H9 (cell line): ENCODE measurements at regions not wholly inside any gene's neighbourhood (a gene's known extent, or its start where the extent isn't known, plus 50 kb on each side); places are given as distances from the start of the nearest gene placed in this dataset.

Experiments
- DNase-seq: peaks from one replicate; pipeline ENCODE4 v3.0.0-alpha.2; 2017
- H2AFZ ChIP-seq: one replicate; pipeline ENCODE4 v1.6.1; 2013; ENCODE audit warnings: mild to moderate bottlenecking, low read length, control low read depth, moderate library complexity
- H2AK5ac ChIP-seq: 2 replicates; pipeline ENCODE4 v1.6.1; 2013; ENCODE audit warnings: low read length, control low read depth, mixed read lengths; ENCODE audit not compliant: insufficient read length
- H2BK120ac ChIP-seq: one replicate; pipeline ENCODE4 v1.6.1; 2013; ENCODE audit warnings: low read depth, mild to moderate bottlenecking, low read length, control low read depth, inconsistent platforms; ENCODE audit not compliant: poor library complexity, severe bottlenecking
- H2BK12ac ChIP-seq: 2 replicates; pipeline ENCODE4 v1.6.1; 2013; ENCODE audit warnings: low read length, control low read depth, mixed read lengths, low read depth; ENCODE audit not compliant: insufficient read length
- H2BK15ac ChIP-seq: 2 replicates; pipeline ENCODE4 v1.6.1; 2013; ENCODE audit warnings: low read depth, low read length, control low read depth
- H2BK20ac ChIP-seq: one replicate; pipeline ENCODE4 v1.6.1; 2013; ENCODE audit warnings: low read depth, mild to moderate bottlenecking, low read length, control low read depth, inconsistent platforms; ENCODE audit not compliant: poor library complexity, severe bottlenecking
- H2BK5ac ChIP-seq: 2 replicates; pipeline ENCODE4 v1.6.1; 2013; ENCODE audit warnings: low read length, control low read depth, mixed read lengths; ENCODE audit not compliant: insufficient read length
- H3K14ac ChIP-seq: 2 replicates; pipeline ENCODE4 v1.6.1; 2013; ENCODE audit warnings: low read length, control low read depth; ENCODE audit not compliant: insufficient read depth
- H3K18ac ChIP-seq: 2 replicates; pipeline ENCODE4 v1.6.1; 2013; ENCODE audit warnings: low read depth, mild to moderate bottlenecking, mixed read lengths, low read length, control low read depth; ENCODE audit not compliant: insufficient read length
- H3K23ac ChIP-seq: 2 replicates; pipeline ENCODE4 v1.6.1; 2013; ENCODE audit warnings: low read length, control low read depth, mixed read lengths, low read depth; ENCODE audit not compliant: insufficient read length
- H3K23me2 ChIP-seq: 2 replicates; pipeline ENCODE4 v1.6.1; 2013; ENCODE audit warnings: low read depth, mild to moderate bottlenecking, mixed read lengths, low read length, control low read depth; ENCODE audit not compliant: insufficient read length, poor library complexity, severe bottlenecking
- H3K27ac ChIP-seq: 2 replicates; pipeline ENCODE4 v1.5.1; 2013; ENCODE audit warnings: low read length, control low read depth, mixed read lengths, low read depth; ENCODE audit not compliant: insufficient read length
- H3K27me3 ChIP-seq: 2 replicates; pipeline ENCODE4 v1.6.1; 2013; ENCODE audit warnings: low read length, control low read depth, inconsistent platforms; ENCODE audit not compliant: insufficient read depth
- H3K4ac ChIP-seq: 2 replicates; pipeline ENCODE4 v1.6.1; 2013; ENCODE audit warnings: low read depth, mild to moderate bottlenecking, control low read depth, inconsistent platforms, low read length, moderate library complexity
- H3K4me1 ChIP-seq: 2 replicates; pipeline ENCODE4 v1.6.1; 2013; ENCODE audit warnings: low read length, control low read depth, inconsistent platforms; ENCODE audit not compliant: insufficient read depth
- H3K4me2 ChIP-seq: 2 replicates; pipeline ENCODE4 v1.6.1; 2013; ENCODE audit warnings: low read length, control low read depth, mixed read lengths; ENCODE audit not compliant: insufficient read length, insufficient read depth
- H3K56ac ChIP-seq: 2 replicates; pipeline ENCODE4 v1.6.1; 2013; ENCODE audit warnings: low read depth, mild to moderate bottlenecking, mixed read lengths, low read length, control low read depth; ENCODE audit not compliant: insufficient read length
- H3K79me1 ChIP-seq: 2 replicates; pipeline ENCODE4 v1.6.1; 2013; ENCODE audit warnings: low read depth, mild to moderate bottlenecking, moderate library complexity, low read length, control low read depth, inconsistent platforms; ENCODE audit not compliant: insufficient read depth, poor library complexity, severe bottlenecking
- H3K79me2 ChIP-seq: 2 replicates; pipeline ENCODE4 v1.6.1; 2013; ENCODE audit warnings: low read length, control low read depth, inconsistent platforms; ENCODE audit not compliant: insufficient read depth
- H3K9ac ChIP-seq: 2 replicates; pipeline ENCODE4 v1.6.1; 2013; ENCODE audit warnings: low read length, control low read depth, mixed read lengths; ENCODE audit not compliant: insufficient read length; ENCODE audit errors: extremely low read depth
- H3K9me3 ChIP-seq: one replicate; pipeline ENCODE4 v1.6.1; 2013; ENCODE audit warnings: low read depth, low read length, inconsistent platforms; ENCODE audit not compliant: control insufficient read depth
- H3T11ph ChIP-seq: one replicate; pipeline ENCODE4 v1.6.1; 2013; ENCODE audit warnings: mild to moderate bottlenecking, low read length, control low read depth, inconsistent platforms
- H4K20me1 ChIP-seq: one replicate; pipeline ENCODE4 v1.6.1; 2013; ENCODE audit not compliant: control insufficient read depth, insufficient read length, insufficient read depth
- H4K5ac ChIP-seq: 2 replicates; pipeline ENCODE4 v1.6.1; 2013; ENCODE audit warnings: low read depth, mild to moderate bottlenecking, mixed read lengths, low read length, control low read depth; ENCODE audit not compliant: insufficient read length
- H4K8ac ChIP-seq: replicated peaks from 2 replicates; pipeline ENCODE4 v1.6.1; 2013; ENCODE audit warnings: low read length, control low read depth, mixed read lengths, low read depth; ENCODE audit not compliant: insufficient read length
- H4K91ac ChIP-seq: 2 replicates; pipeline ENCODE4 v1.6.1; 2013; ENCODE audit warnings: low read depth, mild to moderate bottlenecking, moderate library complexity, mixed read lengths, low read length, control low read depth; ENCODE audit not compliant: insufficient read length
- H3K27ac Mint-ChIP-seq, 3 experiments: 2 replicates in 2 of 3; 3 replicates in 1 of 3; pipeline ENCODE4 v1.8.0; 2020 to 2021; ENCODE audit warnings: mixed read lengths in 3 of 3, mild to moderate bottlenecking in 1 of 3, moderate library complexity in 1 of 3
- H3K27me3 Mint-ChIP-seq: 2 replicates; pipeline ENCODE4 v1.8.0; 2021; ENCODE audit warnings: low read depth, mild to moderate bottlenecking, moderate library complexity, mixed read lengths
- H3K36me3 Mint-ChIP-seq, 3 experiments: 2 replicates in 2 of 3; 3 replicates in 1 of 3; pipeline ENCODE4 v1.8.0; 2020 to 2021; ENCODE audit warnings: low read depth in 3 of 3, mixed read lengths in 3 of 3; ENCODE audit not compliant: insufficient read depth in 1 of 3
- H3K4me1 Mint-ChIP-seq, 2 experiments: 2 replicates each; pipeline ENCODE4 v1.8.0; 2020; ENCODE audit warnings: mixed read lengths in 2 of 2
- H3K4me3 Mint-ChIP-seq, 2 experiments: 2 replicates in 1 of 2; 3 replicates in 1 of 2; pipeline ENCODE4 v1.8.0; 2020 to 2021; ENCODE audit warnings: mild to moderate bottlenecking in 2 of 2, mixed read lengths in 2 of 2, moderate library complexity in 1 of 2
- H3K9me3 Mint-ChIP-seq, 2 experiments: 2 replicates in 1 of 2; 3 replicates in 1 of 2; pipeline ENCODE4 v1.8.0; 2020; ENCODE audit warnings: mild to moderate bottlenecking in 2 of 2, mixed read lengths in 2 of 2, moderate library complexity in 1 of 2
- WGBS: extraction: QIAGEN DNeasy Blood & Tissue Kit; methylation state at CpG from one replicate; pipeline ENCODE4 v1.1.7; 2013; ENCODE audit warnings: missing lambda C conversion rate, low lambda C conversion rate, mixed read lengths; ENCODE audit not compliant: insufficient read length; ENCODE audit errors: extremely low coverage; 5-methylcytosine and 5-hydroxymethylcytosine counted together
- TF ChIP-seq, protein P1 (sequence below): fragments of 200-600 bp; sonication (generic); conservative IDR thresholded peaks from 3 replicates; pipeline ENCODE4 v1.8.0; 2021; ENCODE audit warnings: antibody characterized with exemption, mild to moderate bottlenecking

DNA sequence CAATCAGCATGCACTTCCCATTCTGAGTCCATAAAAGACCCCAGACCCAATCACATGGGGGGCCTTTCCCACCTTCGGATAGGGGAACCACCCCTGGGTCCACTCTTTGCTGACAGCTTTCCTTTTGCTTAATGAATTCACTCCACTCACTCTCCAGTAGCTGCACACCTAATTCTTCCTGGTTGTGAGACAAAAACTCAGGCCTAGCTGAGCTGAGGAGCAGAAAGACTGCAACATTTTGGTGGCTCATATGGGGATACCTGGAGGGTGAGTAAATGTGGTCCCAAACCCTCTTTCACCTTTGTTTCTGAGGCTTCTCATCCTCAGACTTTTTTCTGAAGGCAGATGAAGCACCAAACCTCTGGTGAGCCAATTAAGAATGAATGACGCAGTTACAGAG lies 138.1 kb downstream of the WDR11 start:
- Histone ChIP-seq H3K79me2 (no peaks in the 10 kb centered on the region), H3K4me1 (no peaks in the 10 kb centered on the region), H3K27ac (no peak overlapping the region), H2AFZ (no peak overlapping the region), H3K23ac (no peak overlapping the region), H3K14ac (no peak overlapping the region), H4K91ac (no peak overlapping the region), H3K9ac (no peak overlapping the region), H3K56ac (no peak overlapping the region), H3K23me2 (no peaks in the 10 kb centered on the region), H4K8ac (no peak overlapping the region), H2BK15ac (no peak overlapping the region), H2AK5ac (no peak overlapping the region), H2BK5ac (no peak overlapping the region), H3T11ph (no peak overlapping the region), H3K27me3 (no peaks in the 10 kb centered on the region), H3K4ac (no peak overlapping the region), H3K9me3 (peaks cover 38% of the 10 kb centered on the region), H3K18ac (no peak overlapping the region), H3K4me2 (no peak overlapping the region), H3K79me1 (no peaks in the 10 kb centered on the region), H2BK120ac (no peak overlapping the region), H4K5ac (no peak overlapping the region), H2BK20ac (no peak overlapping the region), H4K20me1 (no peaks in the 10 kb centered on the region), H2BK12ac (no peak overlapping the region)
- no CpG with 5 or more reads among the region's 2 CpGs for WGBS
- H3K36me3 Mint-ChIP-seq, result peaks cover 12 to 55% (median 28%) of the 10 kb centered on the region in 3 experiments
- TF ChIP-seq, protein P1, sequence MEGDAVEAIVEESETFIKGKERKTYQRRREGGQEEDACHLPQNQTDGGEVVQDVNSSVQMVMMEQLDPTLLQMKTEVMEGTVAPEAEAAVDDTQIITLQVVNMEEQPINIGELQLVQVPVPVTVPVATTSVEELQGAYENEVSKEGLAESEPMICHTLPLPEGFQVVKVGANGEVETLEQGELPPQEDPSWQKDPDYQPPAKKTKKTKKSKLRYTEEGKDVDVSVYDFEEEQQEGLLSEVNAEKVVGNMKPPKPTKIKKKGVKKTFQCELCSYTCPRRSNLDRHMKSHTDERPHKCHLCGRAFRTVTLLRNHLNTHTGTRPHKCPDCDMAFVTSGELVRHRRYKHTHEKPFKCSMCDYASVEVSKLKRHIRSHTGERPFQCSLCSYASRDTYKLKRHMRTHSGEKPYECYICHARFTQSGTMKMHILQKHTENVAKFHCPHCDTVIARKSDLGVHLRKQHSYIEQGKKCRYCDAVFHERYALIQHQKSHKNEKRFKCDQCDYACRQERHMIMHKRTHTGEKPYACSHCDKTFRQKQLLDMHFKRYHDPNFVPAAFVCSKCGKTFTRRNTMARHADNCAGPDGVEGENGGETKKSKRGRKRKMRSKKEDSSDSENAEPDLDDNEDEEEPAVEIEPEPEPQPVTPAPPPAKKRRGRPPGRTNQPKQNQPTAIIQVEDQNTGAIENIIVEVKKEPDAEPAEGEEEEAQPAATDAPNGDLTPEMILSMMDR, result no peak
- H3K4me1 Mint-ChIP-seq, result peaks cover 0 to 2% of the 10 kb centered on the region in 2 experiments; a peak in 1 of 4 replicates
- H3K27me3 Mint-ChIP-seq, result peaks cover 13% of the 10 kb centered on the region
- peak overlapping the region in 1 of 3 experiments; percentile 28; a peak in 1 of 7 replicates for H3K27ac Mint-ChIP-seq
- H3K4me3 Mint-ChIP-seq, result no peak overlapping the region
- no peak for DNase-seq
- peaks cover 39 to 55% of the 10 kb centered on the region in 2 experiments for H3K9me3 Mint-ChIP-seq
